ENCODE measurements at regions not wholly inside any gene's neighbourhood (a gene's known extent, or its start where the extent isn't known, plus 50 kb on each side); places are given as distances from the start of the nearest gene placed in this dataset.

- H3K4me1 ChIP-seq: no peaks in the 10 kb centered on the region
- H3K36me3 ChIP-seq: no peaks in the 10 kb centered on the region
- 40 to 61% methylated on average over 8 to 10 of the region's 10 CpGs for WGBS, 2 donors (ENCODE audit: low coverage in 1 of 2)
- no peak overlapping the region for H3K4me3 ChIP-seq
- no peak overlapping the region for H3K27ac ChIP-seq
- peaks cover 3% of the 10 kb centered on the region for H3K27me3 ChIP-seq
- ATAC-seq: no peak
- no peaks in the 10 kb centered on the region for H3K9me3 ChIP-seq
- TF ChIP-seq EP300 (IDR thresholded peaks at IDR 0.05) (no peak), POLR2AphosphoS5 (IDR thresholded peaks at IDR 0.05) (no peak), POLR2A (IDR thresholded peaks at IDR 0.05) (no peak)
- TF ChIP-seq, protein P1, sequence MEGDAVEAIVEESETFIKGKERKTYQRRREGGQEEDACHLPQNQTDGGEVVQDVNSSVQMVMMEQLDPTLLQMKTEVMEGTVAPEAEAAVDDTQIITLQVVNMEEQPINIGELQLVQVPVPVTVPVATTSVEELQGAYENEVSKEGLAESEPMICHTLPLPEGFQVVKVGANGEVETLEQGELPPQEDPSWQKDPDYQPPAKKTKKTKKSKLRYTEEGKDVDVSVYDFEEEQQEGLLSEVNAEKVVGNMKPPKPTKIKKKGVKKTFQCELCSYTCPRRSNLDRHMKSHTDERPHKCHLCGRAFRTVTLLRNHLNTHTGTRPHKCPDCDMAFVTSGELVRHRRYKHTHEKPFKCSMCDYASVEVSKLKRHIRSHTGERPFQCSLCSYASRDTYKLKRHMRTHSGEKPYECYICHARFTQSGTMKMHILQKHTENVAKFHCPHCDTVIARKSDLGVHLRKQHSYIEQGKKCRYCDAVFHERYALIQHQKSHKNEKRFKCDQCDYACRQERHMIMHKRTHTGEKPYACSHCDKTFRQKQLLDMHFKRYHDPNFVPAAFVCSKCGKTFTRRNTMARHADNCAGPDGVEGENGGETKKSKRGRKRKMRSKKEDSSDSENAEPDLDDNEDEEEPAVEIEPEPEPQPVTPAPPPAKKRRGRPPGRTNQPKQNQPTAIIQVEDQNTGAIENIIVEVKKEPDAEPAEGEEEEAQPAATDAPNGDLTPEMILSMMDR (IDR thresholded peaks at IDR 0.05): no peak
Observed at GRCh38 chr2:172228177-172228808, 125.6 kb upstream of the DLX2 start.

- H3K4me3 ChIP-seq: no peak overlapping the region
- no peaks in the 10 kb centered on the region for H3K36me3 ChIP-seq
- no peak overlapping the region for H3K27ac ChIP-seq
- ATAC-seq: no peak
- H3K27me3 ChIP-seq: peaks cover 7% of the 10 kb centered on the region
- 73% methylated on average over 3 to 4 of the region's 4 CpGs for WGBS, 2 donors (ENCODE audit: low coverage in 1 of 2)
- H3K9me3 ChIP-seq: no peaks in the 10 kb centered on the region
- TF ChIP-seq EP300 (IDR thresholded peaks at IDR 0.05): no peak
- H3K4me1 ChIP-seq: peaks cover 0 to 2% (median 0%) of the 10 kb centered on the region in 3 donors
Observed at GRCh38 chr2:172229125-172229524, 126.4 kb upstream of the DLX2 start.

DNA sequence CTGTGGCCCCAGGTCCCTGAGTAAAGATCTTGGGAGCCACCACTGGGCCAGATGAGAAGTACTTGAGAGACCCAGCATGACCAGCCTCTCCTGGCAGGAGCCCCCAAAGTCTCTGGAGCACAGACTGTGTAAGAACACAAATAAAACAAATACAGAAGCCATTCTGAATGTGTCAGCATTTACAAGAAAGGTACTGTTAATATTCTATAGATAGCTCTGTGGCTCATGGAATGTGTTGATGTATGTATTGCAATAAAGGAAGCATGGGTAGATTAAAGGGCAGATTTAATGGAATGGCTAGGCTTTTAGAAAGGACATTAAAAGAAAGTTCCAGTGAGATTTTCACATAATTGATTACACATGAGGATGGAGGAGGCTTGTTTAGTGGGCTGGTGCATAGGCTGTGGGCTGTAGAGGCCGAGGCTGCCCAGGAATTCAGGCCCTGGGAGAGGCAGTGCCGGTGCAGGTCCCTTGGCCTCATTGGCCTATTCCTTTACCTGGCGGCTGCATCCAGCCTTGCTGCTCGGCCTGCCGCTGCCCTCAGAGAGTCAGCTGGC, 127.7 kb upstream of the DLX2 start:
- TF ChIP-seq EP300 (IDR thresholded peaks at IDR 0.05) (no peak), POLR2AphosphoS5 (IDR thresholded peaks at IDR 0.05) (no peak), POLR2A (IDR thresholded peaks at IDR 0.05) (no peak)
- TF ChIP-seq, protein P1 (IDR thresholded peaks at IDR 0.05): no peak
- Histone ChIP-seq H3K36me3 (no peaks in the 10 kb centered on the region), H3K4me1 (peaks cover 0 to 15% (median 6%) of the 10 kb centered on the region in 3 donors), H3K4me3 (no peak overlapping the region), H3K9me3 (no peaks in the 10 kb centered on the region), H3K27ac (no peak overlapping the region), H3K27me3 (peaks cover 20% of the 10 kb centered on the region)
- WGBS, 2 donors (ENCODE audit: low coverage in 1 of 2): 52 to 73% methylated on average over 2 to 5 of the region's 5 CpGs
- no peak for ATAC-seq

DNA sequence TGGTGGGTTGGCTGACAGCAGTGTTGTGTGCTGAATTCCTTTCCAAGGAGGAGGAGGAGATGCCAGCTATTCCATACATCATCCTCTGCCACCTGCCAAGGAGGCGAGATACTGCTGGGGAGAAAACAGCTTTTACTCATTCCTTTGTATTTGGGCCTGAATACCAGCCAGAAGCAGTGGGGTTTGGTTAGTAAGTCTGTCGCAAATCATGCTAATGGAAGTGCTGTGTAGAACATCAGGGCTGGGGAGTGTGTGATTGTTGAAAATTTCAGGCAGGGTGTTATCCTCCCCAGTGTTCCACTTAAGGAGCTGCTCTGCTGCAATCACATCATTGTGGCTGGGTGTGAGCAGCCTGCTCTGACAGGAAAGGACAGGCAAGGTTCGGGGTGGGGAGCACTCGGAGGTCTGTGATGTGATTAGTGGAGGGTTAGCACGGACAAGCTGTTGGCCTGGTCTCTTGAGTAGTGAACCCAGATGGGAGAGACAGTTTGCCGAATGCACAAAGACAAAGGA, 128.2 kb upstream of the DLX2 start:
- no peaks in the 10 kb centered on the region for H3K9me3 ChIP-seq
- no peak for ATAC-seq
- no peaks in the 10 kb centered on the region for H3K36me3 ChIP-seq
- 81 to 88% methylated on average over 4 of the region's 6 CpGs for WGBS, 2 donors (ENCODE audit: low coverage in 1 of 2)
- peak overlapping the region in 1 of 4 donors; percentile 31 for H3K27ac ChIP-seq
- H3K4me1 ChIP-seq: peaks cover 0 to 19% (median 6%) of the 10 kb centered on the region in 3 donors
- TF ChIP-seq EP300 (IDR thresholded peaks at IDR 0.05): no peak
- TF ChIP-seq POLR2AphosphoS5 (IDR thresholded peaks at IDR 0.05): no peak
- TF ChIP-seq, protein P1 (IDR thresholded peaks at IDR 0.05): no peak
- no peak for TF ChIP-seq POLR2A (IDR thresholded peaks at IDR 0.05)
- H3K4me3 ChIP-seq: no peak overlapping the region
- peaks cover 25% of the 10 kb centered on the region for H3K27me3 ChIP-seq

DNA sequence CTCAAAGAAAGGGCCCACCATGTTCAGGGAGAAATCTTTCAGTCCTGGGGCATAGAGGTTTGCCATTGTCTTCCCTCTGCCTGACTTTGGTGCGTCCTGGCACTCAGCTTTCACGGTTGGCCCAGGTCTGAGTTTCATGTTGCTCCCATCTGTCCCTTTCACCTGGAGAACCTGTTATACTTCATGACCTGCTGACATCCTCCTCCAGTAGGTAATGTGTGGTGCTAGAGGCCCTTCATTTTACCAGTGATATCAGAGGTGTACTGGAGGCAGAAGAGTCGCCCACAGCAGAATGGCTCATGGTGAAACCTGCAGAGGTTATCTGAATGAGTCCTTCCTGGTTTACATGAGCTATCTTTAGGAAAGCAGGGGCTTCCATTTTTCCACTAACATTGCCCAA, 128.8 kb upstream of the DLX2 start:
- Histone ChIP-seq H3K27me3 (peaks cover 31% of the 10 kb centered on the region), H3K9me3 (no peaks in the 10 kb centered on the region), H3K4me1 (peaks cover 0 to 19% (median 6%) of the 10 kb centered on the region in 3 donors), H3K36me3 (no peaks in the 10 kb centered on the region), H3K4me3 (no peak overlapping the region), H3K27ac (peak overlapping the region in 2 of 4 donors; percentile 29 to 31)
- ATAC-seq: no peak
- TF ChIP-seq POLR2AphosphoS5 (IDR thresholded peaks at IDR 0.05) (no peak), EP300 (IDR thresholded peaks at IDR 0.05) (no peak), POLR2A (IDR thresholded peaks at IDR 0.05) (no peak)
- TF ChIP-seq, protein P1 (IDR thresholded peaks at IDR 0.05): no peak
- WGBS, 2 donors (ENCODE audit: low coverage in 1 of 2): 86 to 100% methylated on average over 2 to 3 of the region's 3 CpGs
